C4-2B (cell line): ENCODE measurements at regions not wholly inside any gene's neighbourhood (a gene's known extent, or its start where the extent isn't known, plus 50 kb on each side); places are given as distances from the start of the nearest gene placed in this dataset.

ENCODE experiments used
- ZFX ChIP-seq: fragments of 450-650 bp; IDR thresholded peaks from 2 replicates; pipeline ENCODE4 v1.6.1; 2017
- TF ChIP-seq, protein P1 (sequence below): fragments of 450-650 bp; conservative IDR thresholded peaks from 2 replicates; pipeline ENCODE4 v1.5.1; 2017; ENCODE audit warnings: mild to moderate bottlenecking

- TF ChIP-seq, protein P1, sequence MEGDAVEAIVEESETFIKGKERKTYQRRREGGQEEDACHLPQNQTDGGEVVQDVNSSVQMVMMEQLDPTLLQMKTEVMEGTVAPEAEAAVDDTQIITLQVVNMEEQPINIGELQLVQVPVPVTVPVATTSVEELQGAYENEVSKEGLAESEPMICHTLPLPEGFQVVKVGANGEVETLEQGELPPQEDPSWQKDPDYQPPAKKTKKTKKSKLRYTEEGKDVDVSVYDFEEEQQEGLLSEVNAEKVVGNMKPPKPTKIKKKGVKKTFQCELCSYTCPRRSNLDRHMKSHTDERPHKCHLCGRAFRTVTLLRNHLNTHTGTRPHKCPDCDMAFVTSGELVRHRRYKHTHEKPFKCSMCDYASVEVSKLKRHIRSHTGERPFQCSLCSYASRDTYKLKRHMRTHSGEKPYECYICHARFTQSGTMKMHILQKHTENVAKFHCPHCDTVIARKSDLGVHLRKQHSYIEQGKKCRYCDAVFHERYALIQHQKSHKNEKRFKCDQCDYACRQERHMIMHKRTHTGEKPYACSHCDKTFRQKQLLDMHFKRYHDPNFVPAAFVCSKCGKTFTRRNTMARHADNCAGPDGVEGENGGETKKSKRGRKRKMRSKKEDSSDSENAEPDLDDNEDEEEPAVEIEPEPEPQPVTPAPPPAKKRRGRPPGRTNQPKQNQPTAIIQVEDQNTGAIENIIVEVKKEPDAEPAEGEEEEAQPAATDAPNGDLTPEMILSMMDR = no peak
- no peak for TF ChIP-seq ZFX
These were observed 234.0 kb downstream of the DIRAS2 start for GRCh38 chr9:90408659-90409058.
